ENCODE measurements at regions not wholly inside any gene's neighbourhood (a gene's known extent, or its start where the extent isn't known, plus 50 kb on each side); places are given as distances from the start of the nearest gene placed in this dataset.

DNA sequence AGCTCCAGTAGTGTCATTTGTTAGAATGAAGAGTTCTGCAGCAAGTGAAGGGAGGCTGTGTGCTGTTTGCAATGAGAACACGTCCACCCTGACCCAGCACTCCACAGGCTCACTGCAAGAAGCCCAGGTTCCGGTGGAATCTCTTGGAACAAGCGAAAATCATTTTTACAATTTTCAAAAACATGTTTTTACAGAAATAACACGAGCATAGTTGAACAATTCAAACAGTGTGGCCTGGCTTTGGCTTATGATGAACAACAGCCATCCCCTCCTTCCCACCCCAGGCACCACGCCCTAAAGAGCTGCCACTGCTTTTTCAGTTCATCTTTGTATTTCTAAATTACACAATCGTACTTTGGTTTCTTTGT is 59.5 kb upstream of the KY start:
- H3K9me3 ChIP-seq = no peaks in the 10 kb centered on the region
- H3K27me3 ChIP-seq = no peaks in the 10 kb centered on the region
- H3K36me3 ChIP-seq = no peaks in the 10 kb centered on the region
- TF ChIP-seq, protein P1, sequence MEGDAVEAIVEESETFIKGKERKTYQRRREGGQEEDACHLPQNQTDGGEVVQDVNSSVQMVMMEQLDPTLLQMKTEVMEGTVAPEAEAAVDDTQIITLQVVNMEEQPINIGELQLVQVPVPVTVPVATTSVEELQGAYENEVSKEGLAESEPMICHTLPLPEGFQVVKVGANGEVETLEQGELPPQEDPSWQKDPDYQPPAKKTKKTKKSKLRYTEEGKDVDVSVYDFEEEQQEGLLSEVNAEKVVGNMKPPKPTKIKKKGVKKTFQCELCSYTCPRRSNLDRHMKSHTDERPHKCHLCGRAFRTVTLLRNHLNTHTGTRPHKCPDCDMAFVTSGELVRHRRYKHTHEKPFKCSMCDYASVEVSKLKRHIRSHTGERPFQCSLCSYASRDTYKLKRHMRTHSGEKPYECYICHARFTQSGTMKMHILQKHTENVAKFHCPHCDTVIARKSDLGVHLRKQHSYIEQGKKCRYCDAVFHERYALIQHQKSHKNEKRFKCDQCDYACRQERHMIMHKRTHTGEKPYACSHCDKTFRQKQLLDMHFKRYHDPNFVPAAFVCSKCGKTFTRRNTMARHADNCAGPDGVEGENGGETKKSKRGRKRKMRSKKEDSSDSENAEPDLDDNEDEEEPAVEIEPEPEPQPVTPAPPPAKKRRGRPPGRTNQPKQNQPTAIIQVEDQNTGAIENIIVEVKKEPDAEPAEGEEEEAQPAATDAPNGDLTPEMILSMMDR (IDR thresholded peaks at IDR 0.05) = no peak
- TF ChIP-seq POLR2A (IDR thresholded peaks at IDR 0.05) = no peak
- H3K27ac ChIP-seq = peak overlapping the region in 1 of 4 donors; percentile 35
- DNase-seq = no peak
- no peaks in the 10 kb centered on the region for H3K4me1 ChIP-seq
- no peak overlapping the region for H3K4me3 ChIP-seq

DNA sequence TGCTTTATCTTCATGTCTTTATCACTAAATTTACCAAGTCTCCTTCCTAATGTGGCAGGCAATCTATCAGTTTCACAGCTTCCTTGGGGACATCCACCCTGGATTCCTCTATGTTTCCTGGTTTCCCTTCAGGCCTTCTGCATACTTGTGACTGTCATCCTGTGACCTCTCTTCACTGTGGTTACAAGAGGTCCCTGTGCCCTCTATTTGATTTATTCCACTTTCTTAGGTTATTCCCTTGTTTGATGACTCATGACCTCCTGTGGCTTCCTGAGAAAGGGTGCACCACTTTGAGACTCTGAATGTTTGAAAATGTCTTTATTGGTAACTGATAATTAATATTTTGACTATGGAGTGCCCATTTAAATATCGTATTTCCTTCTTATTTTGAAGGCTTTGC is 60.5 kb upstream of the KY start:
- no peak overlapping the region for H3K4me3 ChIP-seq
- no peaks in the 10 kb centered on the region for H3K27me3 ChIP-seq
- H3K27ac ChIP-seq = no peak overlapping the region
- no peak for TF ChIP-seq POLR2A (IDR thresholded peaks at IDR 0.05)
- TF ChIP-seq, protein P1 (IDR thresholded peaks at IDR 0.05) = no peak
- no peaks in the 10 kb centered on the region for H3K9me3 ChIP-seq
- no peaks in the 10 kb centered on the region for H3K4me1 ChIP-seq
- DNase-seq = no peak
- H3K36me3 ChIP-seq = no peaks in the 10 kb centered on the region

DNA sequence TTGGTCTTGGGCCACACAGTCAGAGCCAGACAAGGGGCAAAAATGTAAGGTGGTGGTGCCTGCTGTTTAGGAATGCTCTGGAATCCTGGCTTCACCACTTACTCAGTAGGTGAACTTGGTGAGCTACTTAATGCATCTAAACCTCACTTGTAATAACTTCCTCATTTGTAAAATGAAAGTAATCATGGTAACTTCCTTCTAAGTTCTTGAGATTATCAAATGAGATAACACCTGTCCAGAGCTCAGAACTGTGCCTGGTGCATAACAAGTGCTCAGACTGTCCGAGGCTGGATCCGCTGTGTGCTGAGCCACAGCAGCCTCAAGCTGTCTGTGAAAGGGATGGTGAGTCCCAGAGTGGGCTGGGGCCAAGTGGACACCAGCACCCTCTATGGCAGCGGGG is 62.8 kb upstream of the KY start:
- H3K9me3 ChIP-seq = no peaks in the 10 kb centered on the region
- H3K4me1 ChIP-seq = no peaks in the 10 kb centered on the region
- TF ChIP-seq, protein P1 (IDR thresholded peaks at IDR 0.05) = no peak
- TF ChIP-seq POLR2A (IDR thresholded peaks at IDR 0.05) = no peak
- no peak overlapping the region for H3K4me3 ChIP-seq
- no peaks in the 10 kb centered on the region for H3K27me3 ChIP-seq
- no peak overlapping the region for H3K27ac ChIP-seq
- H3K36me3 ChIP-seq = no peaks in the 10 kb centered on the region
- DNase-seq = no peak

DNA sequence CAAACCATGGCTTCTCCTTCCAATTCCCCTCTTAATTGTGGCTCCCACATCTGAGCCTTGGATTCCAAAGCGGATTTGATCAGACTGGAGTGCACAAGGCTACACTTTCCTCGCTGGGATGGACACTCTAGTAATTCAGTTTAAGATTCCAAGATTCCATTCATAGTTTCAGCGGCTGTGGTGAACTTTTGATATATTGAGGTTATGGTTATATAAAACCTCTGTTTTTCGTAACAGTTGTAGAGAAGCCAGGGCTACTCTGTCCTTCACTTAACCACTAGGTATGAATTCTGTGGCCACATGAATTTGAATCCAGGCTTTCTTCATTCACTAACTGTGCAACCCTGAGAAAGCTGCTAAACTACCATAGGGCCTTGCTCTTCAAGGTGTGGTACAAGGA is 67.9 kb upstream of the KY start:
- Histone ChIP-seq H3K27ac (no peak overlapping the region), H3K4me3 (no peak overlapping the region), H3K36me3 (no peaks in the 10 kb centered on the region), H3K4me1 (no peaks in the 10 kb centered on the region), H3K9me3 (no peaks in the 10 kb centered on the region), H3K27me3 (no peaks in the 10 kb centered on the region)
- no peak for DNase-seq
- TF ChIP-seq POLR2A (IDR thresholded peaks at IDR 0.05) = no peak
- TF ChIP-seq, protein P1 (IDR thresholded peaks at IDR 0.05) = no peak

DNA sequence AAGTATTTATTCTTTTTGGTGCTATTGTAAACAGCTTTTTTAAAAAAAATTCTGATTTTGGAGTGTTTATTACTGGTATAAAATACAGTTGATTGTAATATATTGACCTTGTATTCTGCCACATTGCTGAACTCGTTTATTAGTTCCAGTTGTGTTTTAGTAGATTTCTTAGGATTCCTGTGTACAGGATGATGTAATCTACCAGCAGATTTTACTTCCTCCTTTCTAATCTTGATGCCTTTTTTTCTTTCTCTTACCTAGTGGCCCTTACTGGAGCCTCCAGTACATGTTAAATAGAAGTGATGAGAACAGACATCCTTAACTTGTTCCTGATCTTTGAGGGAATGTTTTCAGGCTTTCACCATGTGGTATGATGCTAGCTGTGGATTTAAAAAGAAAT is 70.4 kb upstream of the KY start:
- H3K4me3 ChIP-seq = no peak overlapping the region
- TF ChIP-seq, protein P1 (IDR thresholded peaks at IDR 0.05) = no peak
- no peak for TF ChIP-seq POLR2A (IDR thresholded peaks at IDR 0.05)
- H3K4me1 ChIP-seq = no peaks in the 10 kb centered on the region
- no peak for DNase-seq
- H3K27ac ChIP-seq = no peak overlapping the region
- no peaks in the 10 kb centered on the region for H3K9me3 ChIP-seq
- H3K27me3 ChIP-seq = no peaks in the 10 kb centered on the region
- H3K36me3 ChIP-seq = no peaks in the 10 kb centered on the region

DNA sequence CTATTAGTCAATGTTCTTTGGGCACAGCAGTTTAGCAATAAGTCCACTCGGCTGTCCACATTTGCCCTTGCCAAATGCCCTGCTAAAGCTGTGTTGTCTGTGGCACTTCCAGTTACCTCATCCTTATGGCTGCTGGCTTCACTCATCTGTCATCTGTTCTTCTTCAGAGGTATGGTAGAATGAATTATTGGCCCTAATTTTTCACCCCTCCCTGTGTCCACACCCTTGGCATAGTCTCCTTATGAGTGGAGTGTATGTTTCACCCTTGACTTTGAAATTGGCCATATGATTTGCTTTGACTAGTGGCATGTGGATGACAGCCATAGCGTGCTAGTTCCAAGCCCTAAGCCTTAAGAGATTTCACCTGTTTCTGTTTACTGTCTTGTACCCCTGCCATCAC is 72.1 kb upstream of the EPHB1 start:
- H3K4me3 ChIP-seq = no peak overlapping the region
- no peak overlapping the region for H3K27ac ChIP-seq
- H3K9me3 ChIP-seq = no peaks in the 10 kb centered on the region
- TF ChIP-seq POLR2A (IDR thresholded peaks at IDR 0.05) = no peak
- TF ChIP-seq, protein P1 (IDR thresholded peaks at IDR 0.05) = no peak
- no peak for DNase-seq
- no peaks in the 10 kb centered on the region for H3K27me3 ChIP-seq
- no peaks in the 10 kb centered on the region for H3K36me3 ChIP-seq
- H3K4me1 ChIP-seq = no peaks in the 10 kb centered on the region
